NCI-H128 (cell line): ENCODE measurements at regions not wholly inside any gene's neighbourhood (a gene's known extent, or its start where the extent isn't known, plus 50 kb on each side); places are given as distances from the start of the nearest gene placed in this dataset.
"Not testable (repeated sequence)": the region's sequence is repeated elsewhere in the genome, so short reads cannot be mapped to it uniquely, and the experiment has no call there.

Experiments
- DNase-seq: peaks from one replicate; lab custom pipeline; 2025; ENCODE audit not compliant: unreplicated experiment; lab: John Stamatoyannopoulos, UW

DNA sequence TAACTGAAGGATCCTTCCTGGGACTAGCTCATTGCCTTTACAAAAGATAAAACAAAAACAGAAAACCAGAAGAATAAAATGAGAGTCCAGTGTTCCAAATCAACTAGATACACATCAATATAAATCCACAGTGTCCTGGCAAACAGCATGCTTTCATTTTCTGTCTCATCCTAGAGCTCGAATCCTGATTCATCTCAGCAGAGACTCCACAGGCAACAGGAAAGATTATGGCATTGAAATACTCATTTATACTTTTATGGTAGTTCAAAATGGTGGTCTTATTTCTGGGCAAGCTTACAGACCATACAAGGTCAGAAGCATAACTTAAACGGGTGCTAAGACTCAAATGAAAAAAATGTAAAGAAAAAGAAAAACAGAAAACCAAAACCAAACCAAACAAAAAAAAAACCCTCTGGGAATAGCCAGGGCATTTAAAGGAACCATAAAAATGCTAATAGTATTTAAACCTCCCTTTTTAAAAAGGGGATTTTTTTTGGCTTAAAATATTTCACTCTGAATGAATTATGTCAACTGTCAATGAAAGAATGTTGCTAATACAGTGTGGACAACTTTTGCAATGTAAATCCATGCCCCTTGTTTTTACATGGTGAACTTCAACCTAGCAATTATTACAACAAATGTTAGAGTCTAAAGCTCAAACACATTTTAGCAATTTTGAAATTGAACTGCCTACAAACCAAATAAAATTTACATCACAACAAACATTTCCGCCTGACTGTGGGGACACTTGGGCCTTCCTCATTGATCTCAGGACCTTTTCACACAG is 57.9 kb downstream of the GPR101 start:
- no peak for DNase-seq

DNA sequence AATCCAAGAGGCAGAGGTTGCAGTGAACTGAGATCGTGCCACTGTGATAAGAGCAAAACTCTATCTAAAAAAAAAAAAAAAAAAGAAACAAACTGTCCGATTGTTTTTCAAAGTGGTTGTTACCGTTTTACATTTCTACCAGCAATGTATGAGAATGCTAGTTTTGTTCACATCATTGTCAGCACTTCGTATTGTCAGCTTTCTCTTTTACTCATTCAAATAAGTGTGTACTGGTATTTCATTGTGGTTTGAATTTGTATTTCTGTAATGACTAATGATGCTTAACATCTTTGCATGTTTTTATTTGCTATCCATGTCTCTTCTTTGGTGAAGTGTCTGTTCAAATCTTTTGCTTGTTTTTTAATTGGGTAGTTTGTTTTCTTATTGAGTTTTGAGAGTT is 65.8 kb downstream of the GPR101 start:
- no peak for DNase-seq

DNA sequence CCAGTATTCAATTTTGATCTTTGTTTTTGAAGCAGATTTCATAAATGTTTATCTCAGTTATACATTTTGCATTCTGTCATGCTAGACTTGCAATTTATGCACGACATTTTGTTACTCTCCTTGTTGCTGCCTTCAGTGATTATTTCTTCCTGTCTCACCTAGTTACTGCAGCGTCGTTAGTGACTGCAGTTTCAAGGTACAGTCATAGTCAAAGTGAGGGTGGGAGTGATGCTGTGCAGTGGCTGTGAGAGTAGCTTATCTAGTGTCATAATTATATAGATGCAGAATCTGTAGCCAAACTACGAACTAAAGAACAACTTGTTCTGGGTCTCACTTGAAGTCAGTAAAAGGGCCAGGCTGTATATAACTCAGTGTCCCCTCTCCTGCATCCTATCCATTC is 69.8 kb downstream of the GPR101 start:
- no peak for DNase-seq

DNA sequence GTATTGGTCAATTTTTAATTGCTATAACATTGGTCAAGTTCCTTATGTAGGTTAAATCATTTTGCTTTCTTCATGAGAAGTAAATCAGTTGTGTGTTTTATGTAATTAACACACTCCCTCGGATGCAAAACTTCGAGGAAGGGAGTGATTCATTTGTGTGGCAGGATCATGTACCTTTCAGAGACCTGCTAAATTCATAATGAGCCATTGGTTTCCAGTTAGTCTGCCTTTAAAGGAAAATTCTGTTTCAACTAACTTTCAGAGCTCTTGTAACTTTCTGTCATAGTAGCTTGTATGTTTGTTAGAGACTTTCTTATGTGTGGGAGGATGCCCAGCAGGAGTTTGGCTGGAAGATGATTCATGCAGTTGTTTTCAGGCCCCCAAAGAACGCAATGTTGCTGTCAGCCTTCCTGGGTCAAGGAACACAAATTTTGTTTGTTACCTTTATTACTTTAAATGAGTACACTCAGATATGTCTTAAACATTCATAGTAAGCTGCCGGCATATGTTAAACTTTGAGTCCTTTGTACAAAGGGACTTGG is 72.1 kb downstream of the GPR101 start:
- no peak for DNase-seq

DNA sequence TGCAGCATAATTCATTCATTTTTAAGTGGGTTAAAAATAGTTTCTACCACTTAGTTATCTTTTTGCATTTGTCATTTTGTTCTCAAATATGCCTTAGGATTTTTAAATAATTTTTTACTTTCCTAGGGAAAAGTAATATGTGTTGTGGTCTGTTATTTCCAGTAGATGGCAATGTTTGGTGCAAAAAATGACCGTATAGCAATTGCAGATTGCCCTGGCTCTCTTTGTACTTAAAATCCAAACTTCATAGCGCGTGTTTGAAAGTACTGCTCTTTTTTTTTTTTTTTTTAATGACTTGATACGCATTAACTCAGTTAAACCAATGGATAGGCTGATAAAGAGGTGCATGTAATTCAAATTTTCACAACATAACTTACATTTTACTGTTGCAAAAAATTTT is 74.4 kb upstream of the RBMX start:
- no peak for DNase-seq

DNA sequence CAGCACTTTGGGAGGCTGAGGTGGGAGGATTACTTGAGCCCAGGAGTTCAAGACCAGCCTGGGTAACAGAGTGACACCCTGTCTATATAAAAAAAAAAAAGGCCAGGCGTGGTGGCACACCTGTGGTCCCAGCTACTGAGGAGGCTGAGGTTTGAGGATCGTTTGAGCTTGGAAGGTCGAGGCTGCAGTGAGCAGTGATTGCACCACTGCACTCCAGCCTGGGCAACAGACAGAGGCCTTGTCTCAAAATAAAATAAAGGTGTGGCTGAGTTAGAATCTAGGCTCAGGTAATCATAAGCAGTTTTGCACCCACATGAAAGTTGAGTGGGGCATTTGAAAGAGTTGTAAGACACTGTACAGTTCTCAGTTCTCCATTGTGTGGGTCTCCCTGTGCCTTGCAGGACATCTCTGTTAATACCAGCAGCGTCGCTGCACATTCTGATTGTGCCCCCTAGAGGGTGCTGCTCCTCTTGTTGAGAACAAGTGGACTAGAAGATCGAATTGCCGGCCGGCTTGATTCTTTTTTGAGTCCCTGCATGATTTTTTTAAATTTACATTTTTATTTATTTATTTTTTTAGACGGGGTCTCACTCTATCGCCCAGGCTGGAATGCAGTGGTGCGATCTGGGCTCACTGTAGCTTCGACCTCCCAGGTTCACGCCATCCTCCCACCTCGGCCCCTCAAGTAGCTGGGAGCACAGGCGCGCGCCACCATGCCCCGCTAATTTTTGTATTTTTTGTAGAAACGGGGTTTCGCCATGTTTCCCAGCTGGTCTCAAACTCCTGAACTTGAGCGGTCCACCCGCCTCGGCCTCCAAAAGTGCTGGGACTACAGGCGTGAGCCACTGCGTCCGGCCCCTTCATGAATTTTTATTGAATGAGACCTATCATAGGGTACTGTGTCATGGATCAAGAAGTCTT is 73.6 kb upstream of the RBMX start:
- peak; percentile 21 for DNase-seq

DNA sequence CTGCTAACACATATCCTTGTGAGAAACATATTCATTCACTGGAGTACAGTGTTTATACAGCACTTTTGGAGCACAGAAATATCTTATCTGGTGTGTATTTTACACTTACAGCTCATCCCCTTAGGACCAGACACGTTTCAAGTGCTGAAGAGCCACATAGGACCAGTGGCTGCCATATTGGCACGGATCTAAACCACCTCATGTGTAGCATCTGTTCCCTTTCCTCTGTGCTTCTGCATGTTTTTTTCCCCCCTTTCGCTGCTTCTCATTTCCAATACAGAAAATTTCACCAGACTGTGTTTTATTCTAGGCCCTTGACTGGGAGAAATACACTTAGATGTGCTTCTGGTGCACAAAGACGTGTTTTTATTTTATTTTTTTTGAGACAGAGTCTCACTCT is 69.7 kb upstream of the RBMX start:
- DNase-seq, result no peak

DNA sequence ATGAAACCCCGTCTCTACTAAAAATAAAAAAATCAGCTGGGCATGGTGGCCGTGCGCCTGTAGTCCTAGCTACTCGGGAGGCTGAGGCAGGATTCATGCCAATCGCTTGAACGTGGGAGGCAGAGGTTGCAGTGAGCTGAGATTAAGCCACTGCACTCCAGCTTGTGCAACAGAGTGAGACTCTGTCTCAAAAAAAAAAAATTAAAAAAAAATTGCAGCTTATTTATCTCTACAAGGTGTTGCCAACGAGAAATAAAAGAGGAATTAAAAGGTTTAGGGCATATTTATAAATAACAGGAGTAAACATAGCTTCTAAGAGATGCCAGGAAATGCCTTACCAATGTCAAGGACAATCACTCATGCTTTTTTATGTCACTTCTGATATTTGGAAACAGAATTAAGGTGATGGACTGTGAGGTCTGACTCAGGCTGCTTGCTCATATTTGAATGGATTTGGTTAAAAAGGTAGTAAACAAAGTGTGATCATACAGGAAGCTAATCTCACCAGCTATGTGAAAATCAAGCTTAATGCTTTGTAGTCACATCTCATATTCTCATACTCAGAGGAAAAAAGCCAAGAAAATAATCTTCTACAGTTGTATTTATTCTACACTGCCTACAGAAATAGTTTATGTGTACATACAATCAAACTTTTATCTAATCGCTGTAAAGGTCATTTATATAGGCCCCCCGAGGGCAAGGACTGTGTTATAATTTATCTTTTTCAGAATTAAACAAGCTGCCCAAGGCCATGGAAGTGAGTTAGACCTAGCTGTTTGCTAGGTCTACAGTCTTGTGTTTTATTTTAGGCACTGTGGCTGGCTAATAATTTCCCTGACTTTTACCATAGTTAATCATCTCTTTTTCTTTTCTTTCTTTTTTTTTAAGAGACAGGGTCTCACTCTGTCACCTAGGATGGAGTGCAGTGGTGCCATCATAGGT is 61.1 kb upstream of the RBMX start:
- no peak for DNase-seq

DNA sequence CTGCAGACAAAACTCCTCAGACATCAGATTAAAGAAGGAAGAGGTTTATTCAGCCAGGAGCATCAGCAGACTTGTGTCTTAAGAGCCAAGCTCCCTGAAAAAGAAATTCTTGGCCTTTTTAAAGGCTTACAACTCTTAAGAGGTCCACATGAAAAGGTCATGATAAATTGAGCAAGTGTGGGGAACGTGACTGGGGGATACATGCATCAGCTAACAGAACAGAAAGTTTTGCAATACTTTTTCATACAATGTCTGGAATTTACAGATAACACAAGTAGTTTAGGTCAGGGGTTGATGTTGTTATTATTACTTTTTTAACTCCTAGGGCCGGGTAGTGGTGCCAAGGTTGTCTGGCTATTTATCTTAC is 55.6 kb upstream of the RBMX start:
- DNase-seq, result no peak

DNA sequence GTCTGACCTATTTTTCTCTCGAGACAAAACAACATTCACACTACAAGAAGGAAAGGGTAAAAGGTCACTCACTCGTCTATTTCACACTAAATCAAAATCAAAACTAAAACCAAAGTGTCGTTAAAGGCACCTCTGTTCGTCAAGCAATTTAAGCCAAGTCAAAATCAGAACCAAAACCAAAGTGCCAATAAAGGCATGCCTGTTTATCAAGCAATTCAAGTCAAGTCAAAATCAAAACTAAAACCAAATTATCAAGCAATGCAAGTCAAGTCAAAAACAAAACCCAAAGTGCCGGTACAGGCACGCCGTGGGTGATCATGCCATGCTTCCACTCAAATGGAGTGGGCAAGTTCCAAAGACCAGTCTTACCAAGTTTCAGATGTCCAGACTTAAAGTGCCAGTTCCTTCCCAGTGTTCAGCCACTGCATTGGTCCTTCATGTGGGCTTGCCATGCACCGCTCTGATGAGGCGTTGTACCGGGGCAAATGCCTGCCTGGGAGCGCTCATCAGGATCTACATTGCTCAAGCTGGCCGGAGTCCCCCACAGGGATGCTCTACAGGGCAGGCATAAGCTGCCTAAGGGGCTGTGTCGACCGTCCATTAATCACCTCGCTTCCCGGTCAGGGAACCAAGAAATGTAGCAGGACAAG is 55.1 kb upstream of the RBMX start:
- DNase-seq, result not testable (repeated sequence)

DNA sequence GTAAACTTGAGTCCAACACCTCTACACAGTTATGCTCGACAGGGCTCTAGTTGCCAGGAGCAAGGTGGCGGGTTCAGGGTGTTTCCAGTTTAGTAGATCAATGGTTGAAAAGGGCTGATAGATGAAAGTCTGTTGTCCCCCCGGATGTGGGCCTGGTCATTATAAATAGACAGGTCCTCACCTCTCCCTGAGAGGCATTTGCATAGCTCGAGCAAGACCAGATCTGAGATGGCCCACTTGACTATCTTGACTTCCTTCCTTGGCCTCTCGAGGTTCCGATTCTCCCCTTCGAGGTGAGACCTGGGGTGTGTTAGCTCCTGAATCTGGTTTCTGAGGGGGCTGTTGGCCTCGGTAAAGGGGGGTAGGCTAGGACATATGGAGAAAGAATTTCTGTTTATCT is 54.1 kb upstream of the RBMX start:
- not testable (repeated sequence) for DNase-seq

DNA sequence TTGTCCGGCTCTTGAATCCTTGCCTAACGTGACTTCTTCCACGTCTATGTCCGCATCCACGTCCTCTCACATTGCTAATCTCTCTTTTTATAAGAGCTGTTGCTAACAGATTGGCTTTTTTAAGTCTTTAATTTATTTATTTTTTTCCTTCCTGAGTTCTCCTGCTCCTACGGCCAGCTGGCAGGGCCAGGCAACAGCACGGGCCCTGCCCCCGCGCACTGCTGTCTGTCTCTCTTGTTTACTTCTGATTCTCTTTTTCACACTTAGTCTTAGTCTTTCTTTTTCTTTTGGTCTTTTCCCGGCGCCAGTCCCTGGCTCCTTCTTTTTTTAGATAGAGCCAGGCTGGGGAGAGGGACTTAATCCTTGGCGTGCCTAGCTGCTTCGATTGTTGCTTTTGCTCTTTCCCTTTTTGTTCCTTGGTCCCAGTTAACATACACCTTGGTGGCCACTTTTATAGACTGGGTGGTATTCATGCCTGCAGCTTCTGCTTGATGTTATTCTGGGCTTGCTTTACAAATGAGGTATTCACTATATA is 53.2 kb upstream of the RBMX start:
- DNase-seq, result no peak

DNA sequence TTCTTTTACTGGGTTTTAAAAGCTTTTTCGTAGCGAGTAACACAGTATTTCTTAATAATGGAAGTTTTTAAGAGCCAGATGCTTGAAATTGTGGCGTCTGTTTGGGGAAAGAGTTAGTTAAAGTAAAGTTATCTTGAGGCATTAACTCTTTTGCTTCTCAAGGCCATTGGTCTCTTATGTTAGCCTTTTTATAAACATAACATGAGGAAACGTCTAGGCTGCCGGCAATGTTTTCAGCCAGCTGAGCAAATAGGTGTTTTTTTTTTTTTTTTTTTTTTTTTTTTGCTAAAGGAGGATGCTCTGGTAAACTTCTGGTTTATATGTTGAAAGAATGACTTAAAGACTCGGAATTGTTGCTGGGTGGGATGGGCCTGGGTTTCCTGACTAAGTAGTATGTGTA is 51.1 kb upstream of the RBMX start:
- no peak for DNase-seq
